Body of pancreas (tissue), 4 donors: ENCODE measurements at regions not wholly inside any gene's neighbourhood (a gene's known extent, or its start where the extent isn't known, plus 50 kb on each side); places are given as distances from the start of the nearest gene placed in this dataset.

ENCODE experiments used
- POLR2A ChIP-seq, 3 donors: fragments of 450-650 bp; IDR thresholded peaks; one replicate each; pipeline ENCODE4 v1.6.1; 2016; ENCODE audit warnings: antibody characterized with exemption in 3 of 3, mild to moderate bottlenecking in 2 of 3
- TF ChIP-seq, protein P1 (sequence below), 7 experiments: fragments of 450-650 bp in 4 of 7; fragments of 200-600 bp in 3 of 7; sonication (generic) in 3 of 7; IDR thresholded peaks; one replicate each; pipeline ENCODE4 v1.5.1; 2016 to 2019; ENCODE audit warnings: antibody characterized with exemption in 7 of 7

DNA sequence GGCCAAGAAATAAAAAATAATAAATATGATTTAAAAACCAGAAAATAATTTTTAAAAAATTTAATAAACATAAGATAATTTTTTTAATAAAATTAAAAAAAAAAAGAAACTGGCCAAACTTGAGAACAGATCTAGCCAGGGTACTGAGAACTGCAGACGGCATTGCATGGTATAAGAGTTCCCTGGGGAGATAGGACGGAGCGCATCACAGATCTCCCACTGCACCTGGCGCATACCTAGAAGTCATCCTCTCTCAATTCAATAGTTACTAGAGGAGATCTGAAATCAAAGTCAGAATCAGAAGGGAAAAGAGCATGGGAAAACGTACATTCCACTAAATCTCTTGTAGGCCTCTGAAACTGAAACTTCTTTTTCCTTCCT lies 58.9 kb upstream of the BCL2L14 start:
- TF ChIP-seq, protein P1, sequence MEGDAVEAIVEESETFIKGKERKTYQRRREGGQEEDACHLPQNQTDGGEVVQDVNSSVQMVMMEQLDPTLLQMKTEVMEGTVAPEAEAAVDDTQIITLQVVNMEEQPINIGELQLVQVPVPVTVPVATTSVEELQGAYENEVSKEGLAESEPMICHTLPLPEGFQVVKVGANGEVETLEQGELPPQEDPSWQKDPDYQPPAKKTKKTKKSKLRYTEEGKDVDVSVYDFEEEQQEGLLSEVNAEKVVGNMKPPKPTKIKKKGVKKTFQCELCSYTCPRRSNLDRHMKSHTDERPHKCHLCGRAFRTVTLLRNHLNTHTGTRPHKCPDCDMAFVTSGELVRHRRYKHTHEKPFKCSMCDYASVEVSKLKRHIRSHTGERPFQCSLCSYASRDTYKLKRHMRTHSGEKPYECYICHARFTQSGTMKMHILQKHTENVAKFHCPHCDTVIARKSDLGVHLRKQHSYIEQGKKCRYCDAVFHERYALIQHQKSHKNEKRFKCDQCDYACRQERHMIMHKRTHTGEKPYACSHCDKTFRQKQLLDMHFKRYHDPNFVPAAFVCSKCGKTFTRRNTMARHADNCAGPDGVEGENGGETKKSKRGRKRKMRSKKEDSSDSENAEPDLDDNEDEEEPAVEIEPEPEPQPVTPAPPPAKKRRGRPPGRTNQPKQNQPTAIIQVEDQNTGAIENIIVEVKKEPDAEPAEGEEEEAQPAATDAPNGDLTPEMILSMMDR (IDR thresholded peaks at IDR 0.05) = no peak
- no peak for TF ChIP-seq POLR2A (IDR thresholded peaks at IDR 0.05)
